ENCODE measurements at regions not wholly inside any gene's neighbourhood (a gene's known extent, or its start where the extent isn't known, plus 50 kb on each side); places are given as distances from the start of the nearest gene placed in this dataset.

DNA sequence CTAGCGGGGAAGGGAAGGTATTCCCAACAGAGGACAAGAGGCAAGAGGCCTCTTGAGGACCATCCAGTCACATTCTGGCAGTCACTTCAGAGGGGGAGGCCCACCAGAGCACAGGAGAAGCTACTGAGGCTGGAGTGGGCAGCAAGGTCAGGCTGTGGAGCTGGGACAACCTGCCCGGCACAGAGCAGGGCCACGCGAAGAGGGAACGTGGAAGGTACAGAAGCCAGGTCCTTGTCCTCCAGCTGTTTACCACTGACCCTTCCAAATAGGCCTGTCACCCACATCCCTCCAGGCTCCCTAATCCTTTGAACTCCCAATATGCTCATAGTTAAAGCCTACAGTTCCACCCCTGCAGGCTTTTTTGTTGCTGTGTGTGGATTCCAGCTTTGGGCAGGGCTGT, 76.9 kb downstream of the IGLL1 start:
- Histone ChIP-seq H3K27ac (ENCODE audit: low read length) (no peak overlapping the region), H2AFZ (ENCODE audit: low read length) (no peak overlapping the region), H3K9me2 (replicated peaks; ENCODE audit: insufficient read depth, low read length) (no peaks in the 10 kb centered on the region), H4K20me1 (ENCODE audit: insufficient read depth, low read length) (no peaks in the 10 kb centered on the region), H3K4me3 (ENCODE audit: low read length) (no peak overlapping the region), H3K4me1 (ENCODE audit: low read length) (no peaks in the 10 kb centered on the region), H3K9ac (ENCODE audit: low read length) (no peak overlapping the region), H3K36me3 (replicated peaks; ENCODE audit: insufficient read depth, low read length) (no peaks in the 10 kb centered on the region), H3K27me3 (replicated peaks; ENCODE audit: insufficient read depth, low read length) (peaks cover 33% of the 10 kb centered on the region), H3K9me3 (replicated peaks; ENCODE audit: insufficient read depth, low read length) (no peaks in the 10 kb centered on the region), H3K79me2 (ENCODE audit: low read length) (no peaks in the 10 kb centered on the region), H3F3A (ENCODE audit: insufficient read depth, low read length) (no peaks in the 10 kb centered on the region), H3K4me2 (ENCODE audit: low read depth, low read length) (no peak overlapping the region)
- no peak for DNase-seq
- TF ChIP-seq EZH2 (optimal IDR thresholded peaks at IDR 0.05; ENCODE audit: low read depth, low read length), result no peak
- no peak for TF ChIP-seq EZH2phosphoT487 (IDR thresholded peaks at IDR 0.05; ENCODE audit: low read length)
- no peak for TF ChIP-seq CTCF (IDR thresholded peaks at IDR 0.05; ENCODE audit: low read length)

- H4K20me1 ChIP-seq (ENCODE audit: insufficient read depth, low read length), result no peaks in the 10 kb centered on the region
- H3K27ac ChIP-seq (ENCODE audit: low read length), result no peak overlapping the region
- no peak for DNase-seq
- H3K9ac ChIP-seq (ENCODE audit: low read length), result no peak overlapping the region
- no peak overlapping the region for H3K4me2 ChIP-seq (ENCODE audit: low read depth, low read length)
- H2AFZ ChIP-seq (ENCODE audit: low read length), result no peak overlapping the region
- no peak overlapping the region for H3K4me3 ChIP-seq (ENCODE audit: low read length)
- no peaks in the 10 kb centered on the region for H3K9me2 ChIP-seq (replicated peaks; ENCODE audit: insufficient read depth, low read length)
- no peaks in the 10 kb centered on the region for H3K36me3 ChIP-seq (replicated peaks; ENCODE audit: insufficient read depth, low read length)
- peaks cover 27% of the 10 kb centered on the region for H3K27me3 ChIP-seq (replicated peaks; ENCODE audit: insufficient read depth, low read length)
- no peaks in the 10 kb centered on the region for H3K9me3 ChIP-seq (replicated peaks; ENCODE audit: insufficient read depth, low read length)
- TF ChIP-seq EZH2phosphoT487 (IDR thresholded peaks at IDR 0.05; ENCODE audit: low read length) (no peak), CTCF (IDR thresholded peaks at IDR 0.05; ENCODE audit: low read length) (no peak), EZH2 (optimal IDR thresholded peaks at IDR 0.05; ENCODE audit: low read depth, low read length) (no peak)
- no peaks in the 10 kb centered on the region for H3K79me2 ChIP-seq (ENCODE audit: low read length)
- H3F3A ChIP-seq (ENCODE audit: insufficient read depth, low read length), result no peaks in the 10 kb centered on the region
- no peaks in the 10 kb centered on the region for H3K4me1 ChIP-seq (ENCODE audit: low read length)
These were observed 78.4 kb downstream of the IGLL1 start for GRCh38 chr22:23501708-23502107.

DNA sequence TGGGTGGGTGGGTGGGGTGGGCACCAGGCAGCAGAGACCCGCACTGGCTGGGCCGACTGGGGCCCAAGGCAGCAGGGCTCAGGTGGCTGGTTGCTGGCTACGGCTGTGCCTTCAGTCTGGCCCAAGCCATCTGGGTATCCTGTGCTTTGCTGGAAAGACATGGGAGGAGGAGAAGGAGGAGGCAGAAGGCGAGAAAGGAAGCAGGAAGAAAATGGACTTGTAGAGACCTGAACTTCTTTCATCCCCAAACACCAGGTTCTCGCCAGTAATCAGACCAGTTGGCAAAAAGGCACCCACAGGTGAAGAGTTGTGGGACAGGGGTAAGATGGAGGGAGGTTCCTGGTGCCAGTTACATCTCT, 78.8 kb downstream of the IGLL1 start:
- Histone ChIP-seq H3K27me3 (replicated peaks; ENCODE audit: insufficient read depth, low read length) (peaks cover 27% of the 10 kb centered on the region), H3K4me2 (ENCODE audit: low read depth, low read length) (no peak overlapping the region), H2AFZ (ENCODE audit: low read length) (no peak overlapping the region), H4K20me1 (ENCODE audit: insufficient read depth, low read length) (no peaks in the 10 kb centered on the region), H3K36me3 (replicated peaks; ENCODE audit: insufficient read depth, low read length) (no peaks in the 10 kb centered on the region), H3K4me3 (ENCODE audit: low read length) (no peak overlapping the region), H3K9me3 (replicated peaks; ENCODE audit: insufficient read depth, low read length) (no peaks in the 10 kb centered on the region), H3K27ac (ENCODE audit: low read length) (no peak overlapping the region), H3K4me1 (ENCODE audit: low read length) (no peaks in the 10 kb centered on the region), H3K9ac (ENCODE audit: low read length) (no peak overlapping the region), H3K79me2 (ENCODE audit: low read length) (no peaks in the 10 kb centered on the region), H3K9me2 (replicated peaks; ENCODE audit: insufficient read depth, low read length) (no peaks in the 10 kb centered on the region), H3F3A (ENCODE audit: insufficient read depth, low read length) (no peaks in the 10 kb centered on the region)
- no peak for DNase-seq
- no peak for TF ChIP-seq EZH2 (optimal IDR thresholded peaks at IDR 0.05; ENCODE audit: low read depth, low read length)
- TF ChIP-seq EZH2phosphoT487 (IDR thresholded peaks at IDR 0.05; ENCODE audit: low read length), result no peak

- TF ChIP-seq CTCF (IDR thresholded peaks at IDR 0.05; ENCODE audit: low read length) (no peak), EZH2 (optimal IDR thresholded peaks at IDR 0.05; ENCODE audit: low read depth, low read length) (no peak), EZH2phosphoT487 (IDR thresholded peaks at IDR 0.05; ENCODE audit: low read length) (no peak)
- Histone ChIP-seq H3K79me2 (ENCODE audit: low read length) (no peaks in the 10 kb centered on the region), H3K9ac (ENCODE audit: low read length) (no peak overlapping the region), H2AFZ (ENCODE audit: low read length) (no peak overlapping the region), H3F3A (ENCODE audit: insufficient read depth, low read length) (no peaks in the 10 kb centered on the region), H3K9me3 (replicated peaks; ENCODE audit: insufficient read depth, low read length) (no peaks in the 10 kb centered on the region), H3K9me2 (replicated peaks; ENCODE audit: insufficient read depth, low read length) (no peaks in the 10 kb centered on the region), H3K4me1 (ENCODE audit: low read length) (no peaks in the 10 kb centered on the region), H4K20me1 (ENCODE audit: insufficient read depth, low read length) (no peaks in the 10 kb centered on the region), H3K27ac (ENCODE audit: low read length) (no peak overlapping the region), H3K36me3 (replicated peaks; ENCODE audit: insufficient read depth, low read length) (no peaks in the 10 kb centered on the region), H3K27me3 (replicated peaks; ENCODE audit: insufficient read depth, low read length) (peaks cover 27% of the 10 kb centered on the region), H3K4me3 (ENCODE audit: low read length) (no peak overlapping the region), H3K4me2 (ENCODE audit: low read depth, low read length) (no peak overlapping the region)
- no peak for DNase-seq
These were observed 79.4 kb downstream of the IGLL1 start for GRCh38 chr22:23500508-23501260.
